ENCODE measurements at regions not wholly inside any gene's neighbourhood (a gene's known extent, or its start where the extent isn't known, plus 50 kb on each side); places are given as distances from the start of the nearest gene placed in this dataset.

DNA sequence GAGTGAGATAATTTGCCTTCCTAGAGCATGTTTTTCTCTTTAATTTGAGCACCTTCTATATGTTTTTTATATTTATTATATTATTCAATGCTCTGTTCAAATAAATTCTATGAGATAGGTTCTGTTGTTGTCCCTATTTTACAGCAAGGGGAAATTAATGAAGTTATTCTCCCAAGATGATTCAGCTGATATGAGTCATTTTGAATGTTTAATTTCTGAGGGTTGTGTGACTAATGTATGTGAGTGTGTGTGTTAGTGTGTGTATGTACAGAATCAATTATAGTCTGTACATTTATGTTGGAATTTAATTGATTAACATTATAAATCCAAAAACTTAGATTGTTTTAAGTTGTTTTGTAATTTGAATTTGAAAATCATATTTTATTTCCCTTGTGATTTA, 1536.7 kb upstream of the B3GALT2 start:
- intact Hi-C loops (cut with micrococcal nuclease) = no loop called here
- POLR2A ChIA-PET = no interaction called here

DNA sequence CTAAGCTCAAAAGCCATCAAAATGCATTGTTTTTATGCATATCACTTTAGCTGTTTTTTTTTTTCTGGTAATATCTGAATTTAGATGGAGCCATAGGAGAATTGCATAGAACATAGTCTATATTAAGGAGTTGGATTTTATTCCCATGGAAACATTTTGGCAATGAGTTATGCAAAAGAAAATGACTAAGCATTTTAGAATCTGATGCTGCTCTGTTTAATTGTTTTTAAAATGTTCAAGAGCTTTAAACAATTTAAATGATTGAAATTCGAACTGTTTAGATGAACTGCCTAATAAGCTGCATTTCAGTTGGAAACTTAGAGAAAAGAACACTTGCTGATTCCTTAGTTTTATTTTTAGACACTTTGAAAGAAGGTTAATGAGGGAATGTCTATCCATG, 1531.5 kb upstream of the B3GALT2 start:
- ChIA-PET RAD21 (ENCODE audit: low non-redundant PET in 1 of 2, low total read pairs in 2 of 2, uncharacterized antibody in 2 of 2, unreplicated experiment in 2 of 2) (no interaction called here), CTCF (no interaction called here), POLR2A (no interaction called here)
- H3K9ac ChIP-seq (ENCODE audit: low read length) = no peak overlapping the region
- H3K36me3 ChIP-seq (ENCODE audit: control insufficient read depth in 1 of 2, insufficient read depth in 2 of 2, low read length in 2 of 2) = no peaks in the 10 kb centered on the region
- no peaks in the 10 kb centered on the region for H3K4me1 ChIP-seq (ENCODE audit: control insufficient read depth in 1 of 2, insufficient read depth in 2 of 2, low read length in 2 of 2)
- no peaks in the 10 kb centered on the region for H3K79me2 ChIP-seq (ENCODE audit: insufficient read depth, low read length)
- DNase-seq (ENCODE audit: low read depth, low spot score) = no peak
- intact Hi-C loops (cut with micrococcal nuclease) = no loop called here
- no peak overlapping the region for H2AFZ ChIP-seq (ENCODE audit: low read depth, low read length, poor library complexity, severe bottlenecking)
- no peak for ATAC-seq
- H3K9me3 ChIP-seq (ENCODE audit: control insufficient read depth in 1 of 2, insufficient read depth in 1 of 2, low read depth in 1 of 2, low read length in 2 of 2) = no peaks in the 10 kb centered on the region
- no peak overlapping the region for H3K27ac ChIP-seq (ENCODE audit: low read depth, low read length)
- H3K4me3 ChIP-seq (replicated peaks in 1 of 2; ENCODE audit: low read depth in 1 of 2, low read length in 2 of 2) = no peak overlapping the region
- no peaks in the 10 kb centered on the region for H3K27me3 ChIP-seq (ENCODE audit: insufficient read depth, low read length)
- no peaks in the 10 kb centered on the region for H4K20me1 ChIP-seq (ENCODE audit: insufficient read depth)
- TF ChIP-seq SP1 (IDR thresholded peaks at IDR 0.05; ENCODE audit: low read depth) (no peak), EGR1 (IDR thresholded peaks at IDR 0.05; ENCODE audit: low read depth) (no peak), ZNF274 (IDR thresholded peaks at IDR 0.05; ENCODE audit: low read depth, low read length) (no peak), POLR2A (IDR thresholded peaks at IDR 0.05; ENCODE audit: borderline replicate concordance, extremely low read depth, insufficient read depth, insufficient read length) (no peak), EZH2phosphoT487 (IDR thresholded peaks at IDR 0.05; ENCODE audit: borderline replicate concordance) (no peak), JUND (IDR thresholded peaks at IDR 0.05) (no peak), CEBPB (IDR thresholded peaks at IDR 0.05; ENCODE audit: low read depth) (no peak)
- TF ChIP-seq, protein P1, sequence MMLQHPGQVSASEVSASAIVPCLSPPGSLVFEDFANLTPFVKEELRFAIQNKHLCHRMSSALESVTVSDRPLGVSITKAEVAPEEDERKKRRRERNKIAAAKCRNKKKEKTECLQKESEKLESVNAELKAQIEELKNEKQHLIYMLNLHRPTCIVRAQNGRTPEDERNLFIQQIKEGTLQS (IDR thresholded peaks at IDR 0.05) = no peak
- no TSS peak for BruUV-seq (replicated peaks)
- no peak overlapping the region for H3K4me2 ChIP-seq (ENCODE audit: low read length)
- H3K9me2 ChIP-seq (ENCODE audit: insufficient read depth) = no peaks in the 10 kb centered on the region; the same call in 1 of the 2 replicates

More for the DNA sequence above, 1536.7 kb upstream of the B3GALT2 start:
- no peaks in the 10 kb centered on the region for H3K4me1 ChIP-seq (ENCODE audit: control insufficient read depth in 1 of 2, insufficient read depth in 2 of 2, low read length in 2 of 2)
- H3K36me3 ChIP-seq (ENCODE audit: control insufficient read depth in 1 of 2, insufficient read depth in 2 of 2, low read length in 2 of 2) = no peaks in the 10 kb centered on the region
- no peak for DNase-seq (ENCODE audit: low read depth, low spot score)
- no peaks in the 10 kb centered on the region; the same call in 1 of the 2 replicates for H3K9me2 ChIP-seq (ENCODE audit: insufficient read depth)
- H3K4me3 ChIP-seq (replicated peaks in 1 of 2; ENCODE audit: low read depth in 1 of 2, low read length in 2 of 2) = no peak overlapping the region
- H3K9me3 ChIP-seq (ENCODE audit: control insufficient read depth in 1 of 2, insufficient read depth in 1 of 2, low read depth in 1 of 2, low read length in 2 of 2) = no peaks in the 10 kb centered on the region
- H2AFZ ChIP-seq (ENCODE audit: low read depth, low read length, poor library complexity, severe bottlenecking) = peak overlapping the region; percentile 38
- H3K79me2 ChIP-seq (ENCODE audit: insufficient read depth, low read length) = no peaks in the 10 kb centered on the region
- ChIA-PET RAD21 (ENCODE audit: low non-redundant PET in 1 of 2, low total read pairs in 2 of 2, uncharacterized antibody in 2 of 2, unreplicated experiment in 2 of 2) (no interaction called here), CTCF (no interaction called here)
- no peak overlapping the region for H3K9ac ChIP-seq (ENCODE audit: low read length)
- no peak overlapping the region for H3K4me2 ChIP-seq (ENCODE audit: low read length)
- H3K27ac ChIP-seq (ENCODE audit: low read depth, low read length) = no peak overlapping the region
- BruUV-seq (replicated peaks) = no TSS peak
- H4K20me1 ChIP-seq (ENCODE audit: insufficient read depth) = no peaks in the 10 kb centered on the region
- TF ChIP-seq FOSL1 (IDR thresholded peaks at IDR 0.05; ENCODE audit: low read depth) (0 out of 2 replicates have a peak, but pooled peaks have one; percentile 11), EZH2phosphoT487 (IDR thresholded peaks at IDR 0.05; ENCODE audit: borderline replicate concordance) (no peak)
- ATAC-seq = no peak
- H3K27me3 ChIP-seq (ENCODE audit: insufficient read depth, low read length) = no peaks in the 10 kb centered on the region

Measured in HCT116 (cell line).